ENCODE measurements at regions not wholly inside any gene's neighbourhood (a gene's known extent, or its start where the extent isn't known, plus 50 kb on each side); places are given as distances from the start of the nearest gene placed in this dataset.
"Not testable (repeated sequence)": the region's sequence is repeated elsewhere in the genome, so short reads cannot be mapped to it uniquely, and the experiment has no call there.

- DNase-seq (ENCODE audit: low spot score) = not testable (repeated sequence)
These were observed 1007.9 kb downstream of the LTN1 start for GRCh38 chr21:27984663-27985325.

GRCh38 chr21:27979446-27979845, 1012.6 kb upstream of the ADAMTS5 start:
- DNase-seq (ENCODE audit: low spot score) = not testable (repeated sequence)

- no peak for DNase-seq (ENCODE audit: low spot score)
These were observed 1008.6 kb upstream of the ADAMTS5 start for GRCh38 chr21:27975514-27975913.

GRCh38 chr21:27974152-27974551, 1007.3 kb upstream of the ADAMTS5 start:
- not testable (repeated sequence) for DNase-seq (ENCODE audit: low spot score)

- not testable (repeated sequence) for DNase-seq (ENCODE audit: low spot score)
These were observed 1001.4 kb upstream of the ADAMTS5 start for GRCh38 chr21:27968240-27968639.

- no peak for DNase-seq (ENCODE audit: low spot score)
These were observed 987.8 kb upstream of the ADAMTS5 start for GRCh38 chr21:27954543-27955165.

- DNase-seq (ENCODE audit: low spot score) = no peak
These were observed 986.6 kb upstream of the ADAMTS5 start for GRCh38 chr21:27953340-27954045.

GRCh38 chr21:27949093-27949492, 982.2 kb upstream of the ADAMTS5 start:
- not testable (repeated sequence) for DNase-seq (ENCODE audit: low spot score)

GRCh38 chr21:27930108-27930767, 963.4 kb upstream of the ADAMTS5 start:
- not testable (repeated sequence) for DNase-seq (ENCODE audit: low spot score)

GRCh38 chr21:27929179-27929578, 962.3 kb upstream of the ADAMTS5 start:
- DNase-seq (ENCODE audit: low spot score) = not testable (repeated sequence)

GRCh38 chr21:27928534-27929115, 961.7 kb upstream of the ADAMTS5 start:
- not testable (repeated sequence) for DNase-seq (ENCODE audit: low spot score)

- DNase-seq (ENCODE audit: low spot score) = not testable (repeated sequence)
These were observed 954.5 kb upstream of the ADAMTS5 start for GRCh38 chr21:27921421-27921820.

GRCh38 chr21:27917966-27918365, 951.1 kb upstream of the ADAMTS5 start:
- DNase-seq (ENCODE audit: low spot score) = not testable (repeated sequence)

GRCh38 chr21:27916326-27916725, 949.4 kb upstream of the ADAMTS5 start:
- not testable (repeated sequence) for DNase-seq (ENCODE audit: low spot score)

GRCh38 chr21:27912133-27912532, 945.2 kb upstream of the ADAMTS5 start:
- DNase-seq (ENCODE audit: low spot score) = not testable (repeated sequence)

- DNase-seq (ENCODE audit: low spot score) = not testable (repeated sequence)
These were observed 942.6 kb upstream of the ADAMTS5 start for GRCh38 chr21:27909487-27909886.

GRCh38 chr21:27908816-27909215, 941.9 kb upstream of the ADAMTS5 start:
- DNase-seq (ENCODE audit: low spot score) = not testable (repeated sequence)

GRCh38 chr21:27902904-27903303, 936.0 kb upstream of the ADAMTS5 start:
- DNase-seq (ENCODE audit: low spot score) = not testable (repeated sequence)

- not testable (repeated sequence) for DNase-seq (ENCODE audit: low spot score)
These were observed 926.7 kb upstream of the ADAMTS5 start for GRCh38 chr21:27893619-27894018.

GRCh38 chr21:27891495-27891894, 924.6 kb upstream of the ADAMTS5 start:
- DNase-seq (ENCODE audit: low spot score) = not testable (repeated sequence)

GRCh38 chr21:27887808-27888455, 921.0 kb upstream of the ADAMTS5 start:
- DNase-seq (ENCODE audit: low spot score) = not testable (repeated sequence)

Measured in ecto neural progenitor cell (in vitro differentiated cells).